ENCODE measurements at regions not wholly inside any gene's neighbourhood (a gene's known extent, or its start where the extent isn't known, plus 50 kb on each side); places are given as distances from the start of the nearest gene placed in this dataset.

- no peak for TF ChIP-seq POLR2A (IDR thresholded peaks at IDR 0.05)
- TF ChIP-seq CTCF (IDR thresholded peaks at IDR 0.05): no peak
These were observed 663.6 kb upstream of the CHRM3 start for GRCh38 chr1:238722812-238723211.
